Kidney (tissue), 13 donors: ENCODE measurements at regions not wholly inside any gene's neighbourhood (a gene's known extent, or its start where the extent isn't known, plus 50 kb on each side); places are given as distances from the start of the nearest gene placed in this dataset.

Experiments used
- DNase-seq, 5 donors: peaks; one replicate each; pipeline ENCODE4 v3.0.0-alpha.2; 2013 to 2020
- FAIRE-seq: peaks from 2 replicates; lab custom pipeline; 2012; peaks lifted over from hg19 to GRCh38; lab: Jason Lieb, UNC
- H3K27ac ChIP-seq, 2 donors: one replicate each; pipeline ENCODE4 v1.7.0; 2013; ENCODE audit warnings: low read depth in 2 of 2, low read length in 2 of 2, inconsistent platforms in 1 of 2
- H3K27me3 ChIP-seq: one replicate; pipeline ENCODE4 v1.7.1; 2013; ENCODE audit warnings: low read length, inconsistent platforms; ENCODE audit not compliant: control insufficient read depth, insufficient read depth
- H3K36me3 ChIP-seq, 3 donors: one replicate each; pipeline versions ENCODE4 v1.7.0 to v1.7.1; 2013; ENCODE audit warnings: low read length in 3 of 3, control low read depth in 1 of 3, inconsistent platforms in 1 of 3; ENCODE audit not compliant: insufficient read depth in 3 of 3, control insufficient read depth in 2 of 3
- H3K4me1 ChIP-seq, 3 donors: one replicate each; pipeline versions ENCODE4 v1.7.0 to v1.7.1; 2013; ENCODE audit warnings: low read length in 3 of 3, inconsistent platforms in 1 of 3, low read depth in 1 of 3; ENCODE audit not compliant: control insufficient read depth in 2 of 3, insufficient read depth in 2 of 3
- H3K4me3 ChIP-seq, 3 donors: one replicate each; pipeline versions ENCODE4 v1.7.0 to v1.8.1; 2013; ENCODE audit warnings: low read length in 3 of 3, control low read depth in 1 of 3, inconsistent platforms in 1 of 3
- H3K9ac ChIP-seq, 3 donors: one replicate each; pipeline versions ENCODE4 v1.7.0 to v1.7.1; 2013; ENCODE audit warnings: low read length in 3 of 3, control low read depth in 1 of 3, inconsistent platforms in 1 of 3
- H3K9me3 ChIP-seq, 3 donors: one replicate each; pipeline versions ENCODE4 v1.7.0 to v1.7.1; 2013; ENCODE audit warnings: low read length in 3 of 3, control low read depth in 1 of 3, inconsistent platforms in 1 of 3; ENCODE audit not compliant: control insufficient read depth in 2 of 3, insufficient read depth in 1 of 3
- intact Hi-C: fragments of 100-400 bp; cut with DNase I; formaldehyde crosslinking; loops from one replicate; pipeline ENCODE4 v1.11.1; 2022
- TF ChIP-seq, protein P1 (sequence below): IDR thresholded peaks from 3 replicates; pipeline ENCODE4 v1.5.1; 2012; ENCODE audit warnings: mild to moderate bottlenecking, moderate library complexity, borderline replicate concordance; ENCODE audit not compliant: insufficient read depth; ENCODE audit errors: extremely low read depth
- donor health status: control.
- donor health status: control.
- donor health status: control.
- donor health status: control.
- donor health status: control.
- donor health status: DM: yes; HTN: yes; CAD: no.
- donor health status: Normal renal cell carcinoma (clear cell type).

DNA sequence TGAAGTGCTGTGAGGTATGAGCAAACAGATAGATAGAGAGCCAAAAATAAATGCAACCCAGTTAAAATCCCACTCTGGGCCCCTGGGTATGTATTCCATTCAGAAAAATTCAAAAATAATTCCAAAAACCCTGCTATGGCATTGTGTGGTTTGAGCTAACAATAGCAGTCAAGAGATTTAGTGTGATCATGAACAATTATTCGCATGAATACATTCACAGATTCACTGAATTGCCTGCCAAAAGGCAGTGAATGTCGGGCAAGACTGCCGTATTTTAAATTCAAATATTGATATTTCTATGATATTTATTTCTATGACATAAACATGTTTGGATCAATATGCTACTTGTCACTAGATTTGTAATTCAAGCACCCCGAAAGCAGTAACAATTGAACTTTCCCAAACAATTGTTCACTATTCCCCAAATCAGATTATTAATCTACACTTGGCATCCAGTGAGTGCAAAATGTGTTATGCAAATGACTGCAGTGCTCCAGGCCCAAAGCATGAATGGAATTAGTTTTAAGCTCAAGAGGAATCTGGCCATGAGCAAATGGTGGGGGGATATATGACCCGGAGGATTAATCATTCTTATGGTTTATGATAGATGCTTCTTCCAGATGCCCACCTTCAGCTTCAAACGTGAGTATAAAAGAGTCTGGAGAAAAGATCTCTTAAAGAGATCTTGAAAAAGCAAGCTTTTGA lies 417.0 kb upstream of the MEIS2 start:
- no peak overlapping the region for H3K9ac ChIP-seq
- H3K36me3 ChIP-seq: no peaks in the 10 kb centered on the region
- TF ChIP-seq, protein P1, sequence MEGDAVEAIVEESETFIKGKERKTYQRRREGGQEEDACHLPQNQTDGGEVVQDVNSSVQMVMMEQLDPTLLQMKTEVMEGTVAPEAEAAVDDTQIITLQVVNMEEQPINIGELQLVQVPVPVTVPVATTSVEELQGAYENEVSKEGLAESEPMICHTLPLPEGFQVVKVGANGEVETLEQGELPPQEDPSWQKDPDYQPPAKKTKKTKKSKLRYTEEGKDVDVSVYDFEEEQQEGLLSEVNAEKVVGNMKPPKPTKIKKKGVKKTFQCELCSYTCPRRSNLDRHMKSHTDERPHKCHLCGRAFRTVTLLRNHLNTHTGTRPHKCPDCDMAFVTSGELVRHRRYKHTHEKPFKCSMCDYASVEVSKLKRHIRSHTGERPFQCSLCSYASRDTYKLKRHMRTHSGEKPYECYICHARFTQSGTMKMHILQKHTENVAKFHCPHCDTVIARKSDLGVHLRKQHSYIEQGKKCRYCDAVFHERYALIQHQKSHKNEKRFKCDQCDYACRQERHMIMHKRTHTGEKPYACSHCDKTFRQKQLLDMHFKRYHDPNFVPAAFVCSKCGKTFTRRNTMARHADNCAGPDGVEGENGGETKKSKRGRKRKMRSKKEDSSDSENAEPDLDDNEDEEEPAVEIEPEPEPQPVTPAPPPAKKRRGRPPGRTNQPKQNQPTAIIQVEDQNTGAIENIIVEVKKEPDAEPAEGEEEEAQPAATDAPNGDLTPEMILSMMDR: no peak
- FAIRE-seq (no peak), DNase-seq (no peak)
- no peaks in the 10 kb centered on the region for H3K9me3 ChIP-seq
- no peak overlapping the region for H3K4me3 ChIP-seq
- H3K27ac ChIP-seq: no peak overlapping the region
- intact Hi-C loops: no loop called here
- no peaks in the 10 kb centered on the region for H3K27me3 ChIP-seq
- H3K4me1 ChIP-seq: no peaks in the 10 kb centered on the region

DNA sequence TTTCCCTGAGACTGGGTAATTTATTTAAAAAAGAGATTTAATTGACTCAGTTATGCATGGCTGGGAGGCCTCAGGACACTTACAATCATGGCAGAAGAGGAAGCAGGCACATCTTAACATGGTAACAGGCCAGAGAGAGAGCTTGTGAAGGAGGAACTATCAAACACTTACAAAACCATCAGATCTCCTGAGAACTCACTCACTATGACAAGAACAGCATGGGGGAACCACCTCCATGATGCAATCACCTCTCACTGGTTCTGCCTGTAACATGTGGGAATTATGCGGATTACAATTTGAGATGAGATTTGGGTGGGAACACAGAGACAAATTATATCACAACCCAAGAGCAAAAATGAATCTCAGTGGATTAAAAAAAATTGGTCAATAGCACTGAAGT lies 416.0 kb upstream of the TMCO5A start:
- H3K36me3 ChIP-seq: no peaks in the 10 kb centered on the region
- H3K4me3 ChIP-seq: no peak overlapping the region
- TF ChIP-seq, protein P1: no peak
- intact Hi-C loops: no loop called here
- H3K27ac ChIP-seq: no peak overlapping the region
- H3K27me3 ChIP-seq: no peaks in the 10 kb centered on the region
- FAIRE-seq: no peak
- no peak overlapping the region for H3K9ac ChIP-seq
- no peaks in the 10 kb centered on the region for H3K4me1 ChIP-seq
- H3K9me3 ChIP-seq: peaks cover 0 to 5% (median 0%) of the 10 kb centered on the region in 3 donors
- DNase-seq: no peak

DNA sequence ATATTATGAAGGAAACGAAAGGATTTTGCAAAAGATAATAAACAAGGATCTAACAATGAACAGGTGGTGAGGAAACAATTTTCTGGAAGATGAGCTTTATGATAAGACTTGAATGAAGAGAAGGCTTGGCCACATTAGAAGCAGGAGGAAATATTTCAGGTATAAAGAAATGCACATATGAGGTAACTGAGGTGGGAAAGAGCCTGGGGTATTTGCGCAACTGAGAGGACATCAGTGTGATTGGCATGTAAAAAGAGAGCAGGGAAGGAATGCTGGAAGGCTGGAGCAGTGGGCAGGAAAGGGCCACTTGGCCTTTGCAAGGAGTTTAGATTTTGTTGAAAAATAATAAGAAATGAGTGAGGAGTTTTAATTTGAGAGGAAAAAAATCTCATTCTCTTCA lies 414.4 kb upstream of the TMCO5A start:
- H3K4me1 ChIP-seq: no peaks in the 10 kb centered on the region
- DNase-seq (no peak), FAIRE-seq (no peak)
- H3K27ac ChIP-seq: no peak overlapping the region
- no peaks in the 10 kb centered on the region for H3K36me3 ChIP-seq
- H3K4me3 ChIP-seq: no peak overlapping the region
- peaks cover 0 to 8% (median 0%) of the 10 kb centered on the region in 3 donors for H3K9me3 ChIP-seq
- H3K9ac ChIP-seq: no peak overlapping the region
- TF ChIP-seq, protein P1: no peak
- intact Hi-C loops: no loop called here
- H3K27me3 ChIP-seq: no peaks in the 10 kb centered on the region
